K562 (cell line): ENCODE measurements at regions not wholly inside any gene's neighbourhood (a gene's known extent, or its start where the extent isn't known, plus 50 kb on each side); places are given as distances from the start of the nearest gene placed in this dataset.

Source experiments
- ATAC-seq: fragments of 200-7000 bp; cut with Tn5 transposase; 3 replicates; pipeline ENCODE4 v1.9.1; 2020; ENCODE audit warnings: moderate library complexity
- BruUV-seq: library from RNA; stranded (reverse); fragments of 400-500 nt; replicated peaks from 2 replicates; lab custom pipeline; 2021; lab: Mats Ljungman, UMichigan
- CTCF ChIA-PET: fragments of 300-600 bp; formaldehyde crosslinking; extraction: SDS; loops from one replicate; lab custom pipeline; 2021; ENCODE audit warnings: low intra/inter-chr PET ratio; lab: Yijun Ruan, JAX
- POLR2A ChIA-PET: fragments of 300-600, 350-650 bp; sonication (Branson Sonifier 250); formaldehyde crosslinking; extraction: SDS; loops from one replicate; lab custom pipeline; 2021; ENCODE audit warnings: antibody characterized with exemption, inconsistent platforms; lab: Yijun Ruan, JAX
- DNase-seq, 4 experiments: peaks; one replicate each; pipeline versions ENCODE4 v3.0.0 to v3.0.0-alpha.2; 2011 to 2018; ENCODE audit warnings: low spot score in 3 of 4, mixed read lengths in 3 of 4; ENCODE audit errors: extremely low read depth in 1 of 4
- FAIRE-seq: peaks from 2 replicates; lab custom pipeline; 2011; peaks lifted over from hg19 to GRCh38; lab: Jason Lieb, UNC
- H2AFZ ChIP-seq: 2 replicates; pipeline ENCODE4 v1.6.0; 2011; ENCODE audit warnings: low read depth, low read length, control low read depth, inconsistent platforms
- H3K27ac ChIP-seq: fragments of 200-600 bp; 3 replicates; pipeline ENCODE4 v1.8.0; 2011; ENCODE audit warnings: low read depth, mild to moderate bottlenecking, control low read depth, inconsistent platforms, low read length, moderate library complexity, mixed read lengths; ENCODE audit errors: extremely low read depth
- H3K27me3 ChIP-seq, 2 experiments: fragments of 300-600 bp in 1 of 2; 2 replicates in 1 of 2; 3 replicates in 1 of 2; pipeline versions ENCODE4 v1.6.0 to v1.8.0; 2011; ENCODE audit warnings: inconsistent platforms in 2 of 2, low read length in 2 of 2, mild to moderate bottlenecking in 1 of 2, mixed read lengths in 1 of 2, moderate library complexity in 1 of 2; ENCODE audit not compliant: control insufficient read depth in 2 of 2, insufficient read depth in 2 of 2
- H3K36me3 ChIP-seq: fragments of 300-600 bp; 3 replicates; pipeline ENCODE4 v1.8.0; 2011; ENCODE audit warnings: mild to moderate bottlenecking, low read length, inconsistent platforms; ENCODE audit not compliant: control insufficient read depth, insufficient read depth
- H3K4me1 ChIP-seq, 2 experiments: fragments of 200-600 bp in 1 of 2; replicated peaks in 1 of 2; 2 replicates in 1 of 2; 3 replicates in 1 of 2; pipeline versions ENCODE4 v1.5.1 to v1.8.0; 2011; ENCODE audit warnings: inconsistent platforms in 2 of 2, low read length in 2 of 2, mild to moderate bottlenecking in 1 of 2, mixed read lengths in 1 of 2, moderate library complexity in 1 of 2; ENCODE audit not compliant: control insufficient read depth in 2 of 2, insufficient read depth in 2 of 2
- H3K4me2 ChIP-seq: 2 replicates; pipeline ENCODE4 v1.6.1; 2011; ENCODE audit warnings: low read length, control low read depth, inconsistent platforms, mixed read lengths; ENCODE audit not compliant: insufficient read depth
- H3K4me3 ChIP-seq: fragments of 200-600 bp; sonication (generic), shearing (Covaris generic); 2 replicates; pipeline ENCODE4 v1.5.1; 2016; ENCODE audit warnings: control low read depth, inconsistent platforms
- H3K79me2 ChIP-seq: fragments of 200-600 bp; 3 replicates; pipeline ENCODE4 v1.8.0; 2011; ENCODE audit warnings: low read length, inconsistent platforms; ENCODE audit not compliant: control insufficient read depth, insufficient read depth
- H3K9ac ChIP-seq, 2 experiments: 2 replicates each; pipeline versions ENCODE4 v1.6.0 to v1.6.1; 2011; ENCODE audit warnings: low read depth in 2 of 2, low read length in 2 of 2, control low read depth in 1 of 2, inconsistent platforms in 1 of 2, mild to moderate bottlenecking in 1 of 2, mixed read lengths in 1 of 2; ENCODE audit not compliant: insufficient read depth in 1 of 2
- H3K9me1 ChIP-seq: one replicate; pipeline ENCODE4 v1.6.0; 2011; ENCODE audit warnings: inconsistent platforms, mild to moderate bottlenecking, low read length, moderate library complexity; ENCODE audit not compliant: control insufficient read depth, insufficient read depth
- H3K9me3 ChIP-seq: replicated peaks from 2 replicates; pipeline ENCODE4 v1.5.1; 2011; ENCODE audit warnings: low read depth, low read length, inconsistent platforms; ENCODE audit not compliant: control insufficient read depth, insufficient read depth
- H4K20me1 ChIP-seq: replicated peaks from 2 replicates; pipeline ENCODE4 v1.6.1; 2011; ENCODE audit warnings: low read length, inconsistent platforms, mixed read lengths; ENCODE audit not compliant: control insufficient read depth, insufficient read depth
- ETV5 ChIP-seq: sonication (generic); formaldehyde crosslinking; IDR thresholded peaks from 2 replicates; pipeline ENCODE4 v1.4.0; 2020; ENCODE audit warnings: low read depth, mild to moderate bottlenecking, missing genetic modification reagents
- GTF2E2 ChIP-seq: fragments of 200-800 bp; sonication (Bioruptor generic); IDR thresholded peaks from 2 replicates; pipeline ENCODE4 v1.6.1; 2016; ENCODE audit warnings: missing genetic modification characterization, missing compliant biosample characterization
- NKRF ChIP-seq: fragments of 450-650 bp; IDR thresholded peaks from 2 replicates; pipeline ENCODE4 v1.6.1; 2016; ENCODE audit warnings: borderline replicate concordance
- POLR2H ChIP-seq: IDR thresholded peaks from 2 replicates; pipeline ENCODE4 v1.6.1; 2016; ENCODE audit warnings: missing genetic modification characterization, low read depth, mild to moderate bottlenecking, control low read depth, missing compliant biosample characterization, moderate library complexity
- SMARCA5 ChIP-seq: fragments of 450-650 bp; IDR thresholded peaks from 2 replicates; pipeline ENCODE4 v1.6.1; 2016
- ZNF143 ChIP-seq: sonication (generic); formaldehyde crosslinking; IDR thresholded peaks from 2 replicates; pipeline ENCODE4 v1.9.0; 2022; ENCODE audit warnings: mild to moderate bottlenecking, missing genetic modification reagents
- ZNF444 ChIP-seq: fragments of 250-450 bp; sonication (Bioruptor Pico); IDR thresholded peaks from 2 replicates; pipeline ENCODE4 v1.4.0; 2020; ENCODE audit warnings: mild to moderate bottlenecking, moderate library complexity
- ZNF780A ChIP-seq: fragments of 250-450 bp; sonication (Bioruptor Pico); IDR thresholded peaks from 2 replicates; pipeline ENCODE4 v1.5.0; 2021; ENCODE audit warnings: mild to moderate bottlenecking
- WGBS: fragments of 100-300 bp; shearing (Covaris generic); methylation state at CpG from one replicate; pipeline ENCODE4 v1.1.6; 2016; ENCODE audit warnings: low coverage, mixed read lengths; ENCODE audit not compliant: insufficient coverage; ENCODE audit errors: missing lambda C conversion rate; 5-methylcytosine and 5-hydroxymethylcytosine counted together
- in situ Hi-C: fragments of 300-500 bp; cut with MboI; formaldehyde crosslinking; loops from 4 replicates; pipeline ENCODE4 v1.15.0; 2018; ENCODE audit warnings: inconsistent platforms, mixed read lengths
- intact Hi-C: fragments of 100-400 bp; cut with micrococcal nuclease; formaldehyde crosslinking; loops from 2 replicates; pipeline ENCODE4 v1.14.2; 2022
- TF ChIP-seq, protein P1 (sequence below): sonication (generic); formaldehyde crosslinking; IDR thresholded peaks from 2 replicates; pipeline ENCODE4 v1.8.1; 2023; ENCODE audit warnings: mild to moderate bottlenecking, missing genetic modification reagents, moderate library complexity

- WGBS, result 3% methylated on average over 4 of the region's 4 CpGs
- no peak for TF ChIP-seq ETV5 (CRISPR knock-in tag)
- TF ChIP-seq, protein P1, sequence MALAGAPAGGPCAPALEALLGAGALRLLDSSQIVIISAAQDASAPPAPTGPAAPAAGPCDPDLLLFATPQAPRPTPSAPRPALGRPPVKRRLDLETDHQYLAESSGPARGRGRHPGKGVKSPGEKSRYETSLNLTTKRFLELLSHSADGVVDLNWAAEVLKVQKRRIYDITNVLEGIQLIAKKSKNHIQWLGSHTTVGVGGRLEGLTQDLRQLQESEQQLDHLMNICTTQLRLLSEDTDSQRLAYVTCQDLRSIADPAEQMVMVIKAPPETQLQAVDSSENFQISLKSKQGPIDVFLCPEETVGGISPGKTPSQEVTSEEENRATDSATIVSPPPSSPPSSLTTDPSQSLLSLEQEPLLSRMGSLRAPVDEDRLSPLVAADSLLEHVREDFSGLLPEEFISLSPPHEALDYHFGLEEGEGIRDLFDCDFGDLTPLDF (CRISPR knock-in tag), result no peak
- no peak for TF ChIP-seq ZNF143
- no peak for TF ChIP-seq SMARCA5
- TF ChIP-seq, all 486 proteins: peak for 0
- H3K4me2 ChIP-seq, result no peak overlapping the region
- no peaks in the 10 kb centered on the region for H3K36me3 ChIP-seq
- H2AFZ ChIP-seq, result no peak overlapping the region
- no peaks in the 10 kb centered on the region for H4K20me1 ChIP-seq
- in situ Hi-C loops (no loop called here), intact Hi-C loops (no loop called here)
- no peak overlapping the region for H3K4me3 ChIP-seq
- no peaks in the 10 kb centered on the region for H3K79me2 ChIP-seq
- no peak overlapping the region for H3K9ac ChIP-seq
- no peak for FAIRE-seq
- no peak overlapping the region for H3K27ac ChIP-seq
- no peak for ATAC-seq
- no TSS peak for BruUV-seq
- H3K27me3 ChIP-seq, result peaks cover 0 to 6% of the 10 kb centered on the region in 2 experiments; a peak in 1 of 5 replicates
- H3K9me3 ChIP-seq, result no peaks in the 10 kb centered on the region
- no peak for DNase-seq
- H3K9me1 ChIP-seq, result no peaks in the 10 kb centered on the region
- CTCF ChIA-PET, result no interaction called here
- POLR2A ChIA-PET, result no interaction called here
- H3K4me1 ChIP-seq, result peaks cover 0 to 6% of the 10 kb centered on the region in 2 experiments; a peak in 2 of 5 replicates
Measured at GRCh38 chr5:53249529-53250200, 140.1 kb upstream of the MOCS2 start.

GRCh38 chr5:53250201-53250550, 140.6 kb upstream of the MOCS2 start:
- in situ Hi-C loops, result no loop called here
- Histone ChIP-seq H3K79me2 (no peaks in the 10 kb centered on the region), H3K4me3 (no peak overlapping the region), H3K4me1 (peaks cover 0 to 6% of the 10 kb centered on the region in 2 experiments; a peak in 2 of 5 replicates), H3K9ac (no peak overlapping the region), H3K27ac (no peak overlapping the region), H3K27me3 (peaks cover 0 to 6% of the 10 kb centered on the region in 2 experiments; a peak in 1 of 5 replicates), H2AFZ (no peak overlapping the region), H3K9me3 (no peaks in the 10 kb centered on the region), H3K36me3 (no peaks in the 10 kb centered on the region), H3K9me1 (no peaks in the 10 kb centered on the region), H4K20me1 (no peaks in the 10 kb centered on the region), H3K4me2 (no peak overlapping the region)
- intact Hi-C loops, result no loop called here
- ATAC-seq (no peak), FAIRE-seq (no peak), DNase-seq (no peak)
- ChIA-PET POLR2A (no interaction called here), CTCF (no interaction called here)
- BruUV-seq, result no TSS peak
- 4% methylated on average over 2 of the region's 2 CpGs for WGBS
- no peak for TF ChIP-seq ZNF780A (CRISPR knock-in tag)
- TF ChIP-seq NKRF, result no peak
- no peak for TF ChIP-seq POLR2H
- TF ChIP-seq GTF2E2 (tag), result no peak
- TF ChIP-seq ZNF444, result no peak
